IPS DF 6.9 (cell line): ENCODE measurements at regions not wholly inside any gene's neighbourhood (a gene's known extent, or its start where the extent isn't known, plus 50 kb on each side); places are given as distances from the start of the nearest gene placed in this dataset.

Experiments used
- DNase-seq: peaks from one replicate; pipeline ENCODE4 v3.0.0-alpha.2; 2013; ENCODE audit warnings: low read depth, low spot score
- H3K27ac ChIP-seq: one replicate; pipeline ENCODE4 v1.5.1; 2013; ENCODE audit warnings: low read length, control low read depth
- H3K27me3 ChIP-seq: 2 replicates; pipeline ENCODE4 v1.6.1; 2013; ENCODE audit warnings: mild to moderate bottlenecking, low read length; ENCODE audit not compliant: control insufficient read depth, insufficient read depth
- H3K36me3 ChIP-seq: 2 replicates; pipeline ENCODE4 v1.6.1; 2013; ENCODE audit warnings: low read length; ENCODE audit not compliant: control insufficient read depth, insufficient read depth
- H3K4me1 ChIP-seq: 2 replicates; pipeline ENCODE4 v1.6.1; 2013; ENCODE audit warnings: low read length; ENCODE audit not compliant: control insufficient read depth, insufficient read depth
- H3K4me3 ChIP-seq: 2 replicates; pipeline ENCODE4 v1.5.1; 2013; ENCODE audit warnings: mild to moderate bottlenecking, low read length
- H3K9me3 ChIP-seq: 2 replicates; pipeline ENCODE4 v1.6.1; 2013; ENCODE audit warnings: low read length, inconsistent platforms; ENCODE audit not compliant: control insufficient read depth, insufficient read depth
- WGBS: extraction: QIAGEN DNeasy Blood & Tissue Kit; methylation state at CpG from one replicate; pipeline ENCODE4 v1.1.7; 2013; ENCODE audit warnings: mixed read lengths, missing lambda C conversion rate; ENCODE audit not compliant: insufficient read length, insufficient coverage; 5-methylcytosine and 5-hydroxymethylcytosine counted together

GRCh38 chr22:22037740-22038139 lies 55.2 kb upstream of the TOP3B start:
- H3K4me3 ChIP-seq, result no peak overlapping the region
- no peaks in the 10 kb centered on the region for H3K9me3 ChIP-seq
- H3K27ac ChIP-seq, result no peak overlapping the region
- H3K36me3 ChIP-seq, result no peaks in the 10 kb centered on the region
- no peak for DNase-seq
- H3K27me3 ChIP-seq, result peaks cover 59% of the 10 kb centered on the region
- H3K4me1 ChIP-seq, result no peaks in the 10 kb centered on the region
- WGBS, result no CpG with 5 or more reads among the region's 1 CpG

DNA sequence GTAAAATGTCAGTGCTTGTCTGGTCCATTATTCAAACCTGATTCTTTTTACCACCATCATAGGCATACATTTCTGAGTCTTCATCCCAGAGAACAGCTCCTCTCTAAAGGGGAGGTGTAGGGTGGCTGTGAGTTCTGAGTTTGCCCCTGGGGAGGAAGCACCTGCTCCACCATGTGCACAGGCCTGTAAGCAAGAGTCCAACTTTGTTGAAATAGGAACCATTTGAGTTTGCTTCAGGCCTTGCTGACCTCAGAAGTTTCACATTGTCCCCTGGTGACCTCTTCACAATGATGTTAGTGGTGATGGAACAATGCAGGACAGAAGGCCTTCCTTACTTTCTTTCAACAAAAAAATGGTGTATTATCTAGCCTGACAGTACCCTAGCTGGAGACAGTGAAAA lies 54.6 kb upstream of the TOP3B start:
- no peak for DNase-seq
- no peak overlapping the region for H3K4me3 ChIP-seq
- peaks cover 60% of the 10 kb centered on the region for H3K27me3 ChIP-seq
- H3K9me3 ChIP-seq, result no peaks in the 10 kb centered on the region
- no peaks in the 10 kb centered on the region for H3K36me3 ChIP-seq
- no peaks in the 10 kb centered on the region for H3K4me1 ChIP-seq
- no peak overlapping the region for H3K27ac ChIP-seq

DNA sequence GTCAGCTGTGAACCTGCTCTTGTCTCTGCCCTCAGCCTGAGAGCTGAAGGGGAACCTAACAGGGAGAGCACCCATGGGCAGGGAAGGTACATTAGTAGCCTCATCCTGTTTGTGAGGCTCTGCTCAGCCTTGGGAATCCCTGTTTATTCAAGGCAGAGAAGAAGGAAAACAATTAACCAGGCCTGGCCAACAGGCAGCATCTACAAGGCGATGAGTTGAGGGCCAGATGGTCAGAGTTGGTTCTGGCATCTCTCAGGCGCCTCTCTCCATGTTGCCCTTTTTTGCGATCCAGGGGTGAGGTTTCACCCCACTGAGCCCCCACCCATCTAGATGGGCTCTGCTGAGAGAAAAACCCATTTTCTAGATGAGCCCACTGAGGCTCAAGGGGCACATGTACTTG lies 54.0 kb upstream of the TOP3B start:
- Histone ChIP-seq H3K4me1 (no peaks in the 10 kb centered on the region), H3K4me3 (no peak overlapping the region), H3K36me3 (no peaks in the 10 kb centered on the region), H3K27ac (no peak overlapping the region), H3K27me3 (peaks cover 62% of the 10 kb centered on the region), H3K9me3 (no peaks in the 10 kb centered on the region)
- no CpG with 5 or more reads among the region's 3 CpGs for WGBS
- DNase-seq, result no peak

GRCh38 chr22:22035771-22036314 lies 53.3 kb upstream of the TOP3B start:
- Histone ChIP-seq H3K36me3 (no peaks in the 10 kb centered on the region), H3K4me1 (peaks cover 3% of the 10 kb centered on the region), H3K27me3 (peaks cover 67% of the 10 kb centered on the region), H3K4me3 (no peak overlapping the region), H3K27ac (no peak overlapping the region), H3K9me3 (no peaks in the 10 kb centered on the region)
- no CpG with 5 or more reads among the region's 4 CpGs for WGBS
- no peak for DNase-seq

DNA sequence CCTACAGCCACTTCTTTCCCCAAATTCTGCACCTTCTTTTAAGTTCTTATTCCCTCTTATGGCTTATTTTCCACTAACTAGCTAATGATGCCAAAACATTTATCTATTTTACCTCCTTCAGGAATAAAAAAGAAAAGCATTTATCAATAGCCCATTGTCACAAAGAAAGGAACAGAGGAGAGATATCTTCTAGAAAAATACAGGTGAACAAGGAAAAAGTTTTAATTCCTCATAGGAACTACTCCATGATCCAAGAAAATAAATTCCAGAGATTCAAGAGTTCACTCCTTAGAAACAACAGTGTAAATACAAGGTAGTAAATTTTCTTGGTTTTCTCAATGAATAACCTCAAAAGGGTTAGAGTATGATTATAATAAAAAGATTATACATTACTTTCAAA lies 52.6 kb upstream of the TOP3B start:
- H3K4me1 ChIP-seq, result peaks cover 3% of the 10 kb centered on the region
- H3K36me3 ChIP-seq, result no peaks in the 10 kb centered on the region
- no peak for DNase-seq
- no peaks in the 10 kb centered on the region for H3K9me3 ChIP-seq
- H3K27me3 ChIP-seq, result peaks cover 62% of the 10 kb centered on the region
- H3K4me3 ChIP-seq, result no peak overlapping the region
- no peak overlapping the region for H3K27ac ChIP-seq

GRCh38 chr22:22034469-22035132 lies 52.0 kb upstream of the TOP3B start:
- WGBS, result no CpG with 5 or more reads among the region's 3 CpGs
- Histone ChIP-seq H3K27me3 (peaks cover 56% of the 10 kb centered on the region), H3K9me3 (no peaks in the 10 kb centered on the region), H3K4me3 (no peak overlapping the region), H3K36me3 (no peaks in the 10 kb centered on the region), H3K4me1 (peaks cover 3% of the 10 kb centered on the region), H3K27ac (no peak overlapping the region)
- no peak for DNase-seq

GRCh38 chr22:22033803-22034468 lies 51.3 kb upstream of the TOP3B start:
- Histone ChIP-seq H3K4me3 (no peak overlapping the region), H3K27ac (no peak overlapping the region), H3K4me1 (peaks cover 3% of the 10 kb centered on the region), H3K36me3 (no peaks in the 10 kb centered on the region), H3K9me3 (no peaks in the 10 kb centered on the region), H3K27me3 (peaks cover 54% of the 10 kb centered on the region)
- WGBS, result no CpG with 5 or more reads among the region's 5 CpGs
- DNase-seq, result no peak

- Histone ChIP-seq H3K27ac (no peak overlapping the region), H3K4me1 (peaks cover 3% of the 10 kb centered on the region), H3K9me3 (no peaks in the 10 kb centered on the region), H3K36me3 (no peaks in the 10 kb centered on the region), H3K27me3 (peaks cover 47% of the 10 kb centered on the region), H3K4me3 (no peak overlapping the region)
- no CpG with 5 or more reads among the region's 7 CpGs for WGBS
- no peak for DNase-seq
These were observed 50.6 kb upstream of the TOP3B start for GRCh38 chr22:22032906-22033802.

GRCh38 chr22:22032099-22032905 lies 49.7 kb upstream of the TOP3B start:
- H3K4me1 ChIP-seq, result peaks cover 3% of the 10 kb centered on the region
- H3K27me3 ChIP-seq, result peaks cover 43% of the 10 kb centered on the region; the same call in 1 of the 2 replicates
- H3K9me3 ChIP-seq, result no peaks in the 10 kb centered on the region
- WGBS, result no CpG with 5 or more reads among the region's 4 CpGs
- no peak overlapping the region for H3K4me3 ChIP-seq
- no peaks in the 10 kb centered on the region for H3K36me3 ChIP-seq
- H3K27ac ChIP-seq, result no peak overlapping the region
- DNase-seq, result no peak
